ENCODE measurements at regions not wholly inside any gene's neighbourhood (a gene's known extent, or its start where the extent isn't known, plus 50 kb on each side); places are given as distances from the start of the nearest gene placed in this dataset.

DNA sequence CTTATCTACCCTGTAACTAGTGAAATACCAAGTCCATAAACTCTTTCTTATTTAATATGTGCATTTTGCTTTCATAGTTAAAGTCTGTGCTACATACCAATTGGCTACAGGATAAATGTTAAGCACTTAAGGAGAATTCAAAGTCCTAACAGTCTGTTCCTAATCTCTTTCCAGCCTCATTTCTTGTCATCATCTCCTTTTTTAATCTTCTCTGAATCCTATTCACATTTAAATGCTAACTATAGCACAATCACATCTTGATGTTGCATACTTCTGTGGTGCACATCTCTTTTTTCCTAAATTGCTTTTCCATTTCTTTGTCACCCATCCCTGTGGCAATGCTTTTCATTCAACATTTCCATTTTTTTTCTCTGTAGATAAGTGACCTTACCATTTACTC is 996.1 kb upstream of the TYRP1 start:
- TF ChIP-seq, protein P1, sequence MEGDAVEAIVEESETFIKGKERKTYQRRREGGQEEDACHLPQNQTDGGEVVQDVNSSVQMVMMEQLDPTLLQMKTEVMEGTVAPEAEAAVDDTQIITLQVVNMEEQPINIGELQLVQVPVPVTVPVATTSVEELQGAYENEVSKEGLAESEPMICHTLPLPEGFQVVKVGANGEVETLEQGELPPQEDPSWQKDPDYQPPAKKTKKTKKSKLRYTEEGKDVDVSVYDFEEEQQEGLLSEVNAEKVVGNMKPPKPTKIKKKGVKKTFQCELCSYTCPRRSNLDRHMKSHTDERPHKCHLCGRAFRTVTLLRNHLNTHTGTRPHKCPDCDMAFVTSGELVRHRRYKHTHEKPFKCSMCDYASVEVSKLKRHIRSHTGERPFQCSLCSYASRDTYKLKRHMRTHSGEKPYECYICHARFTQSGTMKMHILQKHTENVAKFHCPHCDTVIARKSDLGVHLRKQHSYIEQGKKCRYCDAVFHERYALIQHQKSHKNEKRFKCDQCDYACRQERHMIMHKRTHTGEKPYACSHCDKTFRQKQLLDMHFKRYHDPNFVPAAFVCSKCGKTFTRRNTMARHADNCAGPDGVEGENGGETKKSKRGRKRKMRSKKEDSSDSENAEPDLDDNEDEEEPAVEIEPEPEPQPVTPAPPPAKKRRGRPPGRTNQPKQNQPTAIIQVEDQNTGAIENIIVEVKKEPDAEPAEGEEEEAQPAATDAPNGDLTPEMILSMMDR (IDR thresholded peaks at IDR 0.05; ENCODE audit: extremely low read depth in 1 of 2, insufficient read depth in 1 of 2, low read depth in 1 of 2, low read length in 2 of 2): no peak
- TF ChIP-seq EZH2 (IDR thresholded peaks at IDR 0.05; ENCODE audit: borderline replicate concordance, low read depth, low read length, severe bottlenecking) (no peak), POLR2A (IDR thresholded peaks at IDR 0.05; ENCODE audit: low read depth, low read length) (no peak), POLR2AphosphoS5 (IDR thresholded peaks at IDR 0.05; ENCODE audit: insufficient read depth, low read depth, low read length) (no peak), MYC (IDR thresholded peaks at IDR 0.05; ENCODE audit: low read depth, low read length) (no peak)
- TF ChIP-seq, protein P2, sequence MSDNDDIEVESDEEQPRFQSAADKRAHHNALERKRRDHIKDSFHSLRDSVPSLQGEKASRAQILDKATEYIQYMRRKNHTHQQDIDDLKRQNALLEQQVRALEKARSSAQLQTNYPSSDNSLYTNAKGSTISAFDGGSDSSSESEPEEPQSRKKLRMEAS (IDR thresholded peaks at IDR 0.05; ENCODE audit: insufficient read depth, insufficient read length): no peak
